ENCODE measurements at regions not wholly inside any gene's neighbourhood (a gene's known extent, or its start where the extent isn't known, plus 50 kb on each side); places are given as distances from the start of the nearest gene placed in this dataset.

DNA sequence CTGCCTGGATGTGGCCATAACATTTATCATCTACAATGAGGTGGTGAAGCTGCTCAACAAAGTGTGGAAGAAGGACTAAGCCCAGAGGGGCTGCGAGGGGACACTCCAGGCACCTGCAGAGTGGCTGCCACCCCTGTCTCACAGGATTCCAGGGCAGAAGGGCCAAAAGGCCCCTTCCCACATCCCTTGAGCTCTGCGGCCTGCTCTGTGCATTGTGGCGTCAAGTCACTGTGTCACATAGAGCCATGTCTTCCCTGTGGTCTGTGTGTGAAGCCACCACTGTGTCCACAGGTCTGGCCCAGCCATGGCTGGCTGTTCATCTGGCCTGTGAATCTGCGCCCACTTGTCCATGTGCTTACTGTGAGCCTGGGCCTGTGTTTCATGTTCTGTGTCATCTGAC lies 1714.6 kb downstream of the TP53TG3F start:
- DNase-seq (ENCODE audit: low spot score) = no peak
- Mint-ChIP-seq H3K4me3 (no peak overlapping the region), H3K9me3 (peaks cover 47% of the 10 kb centered on the region), H3K4me1 (no peaks in the 10 kb centered on the region), H3K27me3 (ENCODE audit: low read depth) (peaks cover 6% of the 10 kb centered on the region; the same call in 1 of the 2 replicates), H3K27ac (no peak overlapping the region), H3K36me3 (peaks cover 51% of the 10 kb centered on the region)
- TF ChIP-seq JUN (CRISPR knock-in tag; IDR thresholded peaks at IDR 0.05) (no peak), ETV6 (CRISPR knock-in tag; IDR thresholded peaks at IDR 0.05) (no peak), FOXK1 (CRISPR knock-in tag; IDR thresholded peaks at IDR 0.05) (no peak), ZNF396 (CRISPR knock-in tag; IDR thresholded peaks at IDR 0.05; ENCODE audit: borderline replicate concordance) (no peak), TEAD4 (CRISPR knock-in tag; IDR thresholded peaks at IDR 0.05) (no peak), MXD4 (CRISPR knock-in tag; IDR thresholded peaks at IDR 0.05; ENCODE audit: borderline replicate concordance) (no peak), MYBL2 (CRISPR knock-in tag; IDR thresholded peaks at IDR 0.05) (no peak), ELF4 (CRISPR knock-in tag; IDR thresholded peaks at IDR 0.05; ENCODE audit: low read depth) (no peak), SP1 (CRISPR knock-in tag; conservative IDR thresholded peaks at IDR 0.05) (no peak), ZNF138 (CRISPR knock-in tag; conservative IDR thresholded peaks at IDR 0.05) (no peak)
- TF ChIP-seq, protein P1, sequence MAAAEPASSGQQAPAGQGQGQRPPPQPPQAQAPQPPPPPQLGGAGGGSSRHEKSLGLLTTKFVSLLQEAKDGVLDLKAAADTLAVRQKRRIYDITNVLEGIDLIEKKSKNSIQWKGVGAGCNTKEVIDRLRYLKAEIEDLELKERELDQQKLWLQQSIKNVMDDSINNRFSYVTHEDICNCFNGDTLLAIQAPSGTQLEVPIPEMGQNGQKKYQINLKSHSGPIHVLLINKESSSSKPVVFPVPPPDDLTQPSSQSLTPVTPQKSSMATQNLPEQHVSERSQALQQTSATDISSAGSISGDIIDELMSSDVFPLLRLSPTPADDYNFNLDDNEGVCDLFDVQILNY (CRISPR knock-in tag; IDR thresholded peaks at IDR 0.05) = no peak
- TF ChIP-seq, protein P2, sequence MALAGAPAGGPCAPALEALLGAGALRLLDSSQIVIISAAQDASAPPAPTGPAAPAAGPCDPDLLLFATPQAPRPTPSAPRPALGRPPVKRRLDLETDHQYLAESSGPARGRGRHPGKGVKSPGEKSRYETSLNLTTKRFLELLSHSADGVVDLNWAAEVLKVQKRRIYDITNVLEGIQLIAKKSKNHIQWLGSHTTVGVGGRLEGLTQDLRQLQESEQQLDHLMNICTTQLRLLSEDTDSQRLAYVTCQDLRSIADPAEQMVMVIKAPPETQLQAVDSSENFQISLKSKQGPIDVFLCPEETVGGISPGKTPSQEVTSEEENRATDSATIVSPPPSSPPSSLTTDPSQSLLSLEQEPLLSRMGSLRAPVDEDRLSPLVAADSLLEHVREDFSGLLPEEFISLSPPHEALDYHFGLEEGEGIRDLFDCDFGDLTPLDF (CRISPR knock-in tag; IDR thresholded peaks at IDR 0.05) = no peak
- TF ChIP-seq, protein P3, sequence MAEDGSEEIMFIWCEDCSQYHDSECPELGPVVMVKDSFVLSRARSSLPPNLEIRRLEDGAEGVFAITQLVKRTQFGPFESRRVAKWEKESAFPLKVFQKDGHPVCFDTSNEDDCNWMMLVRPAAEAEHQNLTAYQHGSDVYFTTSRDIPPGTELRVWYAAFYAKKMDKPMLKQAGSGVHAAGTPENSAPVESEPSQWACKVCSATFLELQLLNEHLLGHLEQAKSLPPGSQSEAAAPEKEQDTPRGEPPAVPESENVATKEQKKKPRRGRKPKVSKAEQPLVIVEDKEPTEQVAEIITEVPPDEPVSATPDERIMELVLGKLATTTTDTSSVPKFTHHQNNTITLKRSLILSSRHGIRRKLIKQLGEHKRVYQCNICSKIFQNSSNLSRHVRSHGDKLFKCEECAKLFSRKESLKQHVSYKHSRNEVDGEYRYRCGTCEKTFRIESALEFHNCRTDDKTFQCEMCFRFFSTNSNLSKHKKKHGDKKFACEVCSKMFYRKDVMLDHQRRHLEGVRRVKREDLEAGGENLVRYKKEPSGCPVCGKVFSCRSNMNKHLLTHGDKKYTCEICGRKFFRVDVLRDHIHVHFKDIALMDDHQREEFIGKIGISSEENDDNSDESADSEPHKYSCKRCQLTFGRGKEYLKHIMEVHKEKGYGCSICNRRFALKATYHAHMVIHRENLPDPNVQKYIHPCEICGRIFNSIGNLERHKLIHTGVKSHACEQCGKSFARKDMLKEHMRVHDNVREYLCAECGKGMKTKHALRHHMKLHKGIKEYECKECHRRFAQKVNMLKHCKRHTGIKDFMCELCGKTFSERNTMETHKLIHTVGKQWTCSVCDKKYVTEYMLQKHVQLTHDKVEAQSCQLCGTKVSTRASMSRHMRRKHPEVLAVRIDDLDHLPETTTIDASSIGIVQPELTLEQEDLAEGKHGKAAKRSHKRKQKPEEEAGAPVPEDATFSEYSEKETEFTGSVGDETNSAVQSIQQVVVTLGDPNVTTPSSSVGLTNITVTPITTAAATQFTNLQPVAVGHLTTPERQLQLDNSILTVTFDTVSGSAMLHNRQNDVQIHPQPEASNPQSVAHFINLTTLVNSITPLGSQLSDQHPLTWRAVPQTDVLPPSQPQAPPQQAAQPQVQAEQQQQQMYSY (CRISPR knock-in tag; IDR thresholded peaks at IDR 0.05) = no peak
- TF ChIP-seq, protein P4, sequence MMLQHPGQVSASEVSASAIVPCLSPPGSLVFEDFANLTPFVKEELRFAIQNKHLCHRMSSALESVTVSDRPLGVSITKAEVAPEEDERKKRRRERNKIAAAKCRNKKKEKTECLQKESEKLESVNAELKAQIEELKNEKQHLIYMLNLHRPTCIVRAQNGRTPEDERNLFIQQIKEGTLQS (CRISPR knock-in tag; conservative IDR thresholded peaks at IDR 0.05) = no peak
- TF ChIP-seq, protein P5, sequence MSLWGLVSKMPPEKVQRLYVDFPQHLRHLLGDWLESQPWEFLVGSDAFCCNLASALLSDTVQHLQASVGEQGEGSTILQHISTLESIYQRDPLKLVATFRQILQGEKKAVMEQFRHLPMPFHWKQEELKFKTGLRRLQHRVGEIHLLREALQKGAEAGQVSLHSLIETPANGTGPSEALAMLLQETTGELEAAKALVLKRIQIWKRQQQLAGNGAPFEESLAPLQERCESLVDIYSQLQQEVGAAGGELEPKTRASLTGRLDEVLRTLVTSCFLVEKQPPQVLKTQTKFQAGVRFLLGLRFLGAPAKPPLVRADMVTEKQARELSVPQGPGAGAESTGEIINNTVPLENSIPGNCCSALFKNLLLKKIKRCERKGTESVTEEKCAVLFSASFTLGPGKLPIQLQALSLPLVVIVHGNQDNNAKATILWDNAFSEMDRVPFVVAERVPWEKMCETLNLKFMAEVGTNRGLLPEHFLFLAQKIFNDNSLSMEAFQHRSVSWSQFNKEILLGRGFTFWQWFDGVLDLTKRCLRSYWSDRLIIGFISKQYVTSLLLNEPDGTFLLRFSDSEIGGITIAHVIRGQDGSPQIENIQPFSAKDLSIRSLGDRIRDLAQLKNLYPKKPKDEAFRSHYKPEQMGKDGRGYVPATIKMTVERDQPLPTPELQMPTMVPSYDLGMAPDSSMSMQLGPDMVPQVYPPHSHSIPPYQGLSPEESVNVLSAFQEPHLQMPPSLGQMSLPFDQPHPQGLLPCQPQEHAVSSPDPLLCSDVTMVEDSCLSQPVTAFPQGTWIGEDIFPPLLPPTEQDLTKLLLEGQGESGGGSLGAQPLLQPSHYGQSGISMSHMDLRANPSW (CRISPR knock-in tag; conservative IDR thresholded peaks at IDR 0.05; ENCODE audit: low read depth) = no peak
- TF ChIP-seq, protein P6, sequence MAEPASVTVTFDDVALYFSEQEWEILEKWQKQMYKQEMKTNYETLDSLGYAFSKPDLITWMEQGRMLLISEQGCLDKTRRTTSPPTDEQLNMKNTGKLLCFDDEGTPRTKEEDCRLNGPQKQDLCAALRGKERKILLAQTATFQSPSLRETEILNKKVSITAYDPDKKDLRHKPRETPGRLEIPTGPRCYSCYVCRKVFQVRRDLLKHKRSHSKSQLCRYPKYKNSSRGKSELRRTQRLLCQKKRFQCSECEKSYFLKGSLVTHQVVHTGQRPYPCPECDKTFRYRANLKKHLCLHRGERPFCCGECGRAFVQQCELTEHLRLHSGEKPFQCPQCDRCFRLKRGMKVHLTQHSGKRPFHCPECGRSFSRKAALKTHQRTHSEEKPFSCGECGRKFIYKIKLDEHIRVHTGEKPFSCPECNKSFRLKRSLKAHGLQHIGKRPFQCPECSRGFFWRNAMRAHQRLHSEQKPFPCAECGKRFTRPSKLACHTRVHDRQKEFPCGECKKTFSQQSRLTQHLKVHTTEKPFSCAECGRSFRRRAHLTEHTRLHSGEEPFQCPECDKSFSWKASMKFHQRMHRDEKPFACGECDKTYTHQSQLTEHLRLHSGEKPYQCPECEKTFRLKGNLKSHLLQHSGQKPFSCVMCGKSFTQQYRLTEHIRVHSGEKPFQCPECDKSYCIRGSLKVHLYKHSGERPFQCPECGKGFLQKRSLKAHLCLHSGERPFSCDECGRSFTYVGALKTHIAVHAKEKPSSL (CRISPR knock-in tag; conservative IDR thresholded peaks at IDR 0.05) = no peak
- TF ChIP-seq, protein P7, sequence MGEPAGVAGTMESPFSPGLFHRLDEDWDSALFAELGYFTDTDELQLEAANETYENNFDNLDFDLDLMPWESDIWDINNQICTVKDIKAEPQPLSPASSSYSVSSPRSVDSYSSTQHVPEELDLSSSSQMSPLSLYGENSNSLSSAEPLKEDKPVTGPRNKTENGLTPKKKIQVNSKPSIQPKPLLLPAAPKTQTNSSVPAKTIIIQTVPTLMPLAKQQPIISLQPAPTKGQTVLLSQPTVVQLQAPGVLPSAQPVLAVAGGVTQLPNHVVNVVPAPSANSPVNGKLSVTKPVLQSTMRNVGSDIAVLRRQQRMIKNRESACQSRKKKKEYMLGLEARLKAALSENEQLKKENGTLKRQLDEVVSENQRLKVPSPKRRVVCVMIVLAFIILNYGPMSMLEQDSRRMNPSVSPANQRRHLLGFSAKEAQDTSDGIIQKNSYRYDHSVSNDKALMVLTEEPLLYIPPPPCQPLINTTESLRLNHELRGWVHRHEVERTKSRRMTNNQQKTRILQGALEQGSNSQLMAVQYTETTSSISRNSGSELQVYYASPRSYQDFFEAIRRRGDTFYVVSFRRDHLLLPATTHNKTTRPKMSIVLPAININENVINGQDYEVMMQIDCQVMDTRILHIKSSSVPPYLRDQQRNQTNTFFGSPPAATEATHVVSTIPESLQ (CRISPR knock-in tag; IDR thresholded peaks at IDR 0.05) = no peak
- ChIA-PET CTCF (no interaction called here), POLR2A (no interaction called here)
- no peak for ATAC-seq

All from WTC11 (cell line).